K562 (cell line): ENCODE measurements at regions not wholly inside any gene's neighbourhood (a gene's known extent, or its start where the extent isn't known, plus 50 kb on each side); places are given as distances from the start of the nearest gene placed in this dataset.

Experiments used
- BRF1 ChIP-seq: IDR thresholded peaks from 3 replicates; pipeline ENCODE4 v1.6.1; 2011; ENCODE audit warnings: borderline replicate concordance, mild to moderate bottlenecking; ENCODE audit not compliant: insufficient read length; ENCODE audit errors: extremely low read depth
- EHMT2 ChIP-seq: fragments of 450-650 bp; IDR thresholded peaks from 2 replicates; pipeline ENCODE4 v1.6.1; 2018; ENCODE audit warnings: antibody characterized with exemption
- EP400 ChIP-seq: fragments of 450-650 bp; IDR thresholded peaks from 2 replicates; pipeline ENCODE4 v1.6.1; 2017; ENCODE audit warnings: antibody characterized with exemption, mild to moderate bottlenecking, moderate library complexity
- HCFC1 ChIP-seq: IDR thresholded peaks from 2 replicates; pipeline ENCODE4 v1.6.1; 2012; ENCODE audit warnings: low read depth, low read length, improper control_type of control experiment
- MCM7 ChIP-seq, 2 experiments: fragments of 450-650 bp; IDR thresholded peaks; 2 replicates each; pipeline ENCODE4 v1.6.1; 2016 to 2018
- POU5F1 ChIP-seq: fragments of 150-350 bp; IDR thresholded peaks from 2 replicates; pipeline ENCODE4 v1.6.1; 2014; ENCODE audit warnings: borderline replicate concordance, low read length, low read depth, mild to moderate bottlenecking; ENCODE audit not compliant: partially characterized antibody
- PURB ChIP-seq: sonication (generic); formaldehyde crosslinking; IDR thresholded peaks from 2 replicates; pipeline ENCODE4 v1.9.0; 2021; ENCODE audit warnings: low read depth, mild to moderate bottlenecking, missing genetic modification reagents
- RFX5 ChIP-seq: IDR thresholded peaks from 2 replicates; pipeline ENCODE4 v1.6.1; 2011; ENCODE audit warnings: low read depth, mild to moderate bottlenecking, improper control_type of control experiment, low read length
- SIRT6 ChIP-seq: IDR thresholded peaks from one replicate; pipeline ENCODE4 v1.6.1; 2012; ENCODE audit warnings: low read depth, mild to moderate bottlenecking, control low read depth, inconsistent platforms, low read length, moderate library complexity
- SMARCA4 ChIP-seq: fragments of 450-650 bp; IDR thresholded peaks from 2 replicates; pipeline ENCODE4 v1.6.1; 2016
- TAL1 ChIP-seq: fragments of 450-650 bp; IDR thresholded peaks from 2 replicates; pipeline ENCODE4 v1.6.1; 2016; ENCODE audit warnings: mild to moderate bottlenecking
- TFAM ChIP-seq: fragments of 250-450 bp; sonication (Bioruptor Pico); conservative IDR thresholded peaks from 2 replicates; pipeline ENCODE4 v1.5.0; 2021; ENCODE audit warnings: mild to moderate bottlenecking, moderate library complexity
- THRAP3 ChIP-seq: fragments of 450-650 bp; IDR thresholded peaks from 2 replicates; pipeline ENCODE4 v1.6.1; 2016; ENCODE audit warnings: mild to moderate bottlenecking, inconsistent platforms, borderline replicate concordance
- TOE1 ChIP-seq, 2 experiments: fragments of 450-650 bp in 1 of 2; sonication (generic) in 1 of 2; formaldehyde crosslinking in 1 of 2; IDR thresholded peaks; 2 replicates each; pipeline versions ENCODE4 v1.7.1 to v1.8.0; 2016 to 2022; ENCODE audit warnings: borderline replicate concordance in 2 of 2, mild to moderate bottlenecking in 2 of 2, antibody characterized with exemption in 1 of 2, inconsistent platforms in 1 of 2, low read depth in 1 of 2, missing genetic modification reagents in 1 of 2, moderate library complexity in 1 of 2
- ZFP30 ChIP-seq: fragments of 250-450 bp; sonication (Bioruptor Pico); IDR thresholded peaks from 2 replicates; pipeline ENCODE4 v1.8.0; 2022; ENCODE audit warnings: moderate library complexity, mild to moderate bottlenecking, inconsistent platforms, borderline replicate concordance
- ZNF282 ChIP-seq: sonication (generic); formaldehyde crosslinking; IDR thresholded peaks from 2 replicates; pipeline ENCODE4 v1.8.1; 2023; ENCODE audit warnings: missing genetic modification reagents
- ZNF347 ChIP-seq: fragments of 450-650 bp; formaldehyde crosslinking; IDR thresholded peaks from 2 replicates; pipeline ENCODE4 v1.4.0; 2020; ENCODE audit warnings: low read depth, mild to moderate bottlenecking, moderate library complexity
- ZZZ3 ChIP-seq: fragments of 450-650 bp; IDR thresholded peaks from 2 replicates; pipeline ENCODE4 v1.6.1; 2016; ENCODE audit warnings: antibody characterized with exemption, mild to moderate bottlenecking, moderate library complexity
- TF ChIP-seq, protein P1 (sequence below): fragments of 250-450 bp; sonication (Bioruptor Pico); IDR thresholded peaks from 2 replicates; pipeline ENCODE4 v1.8.0; 2022; ENCODE audit warnings: moderate library complexity, mild to moderate bottlenecking, inconsistent platforms
- TF ChIP-seq, protein P2 (sequence below): sonication (generic); formaldehyde crosslinking; IDR thresholded peaks from 2 replicates; pipeline ENCODE4 v1.8.0; 2022; ENCODE audit warnings: missing genetic modification reagents, mild to moderate bottlenecking, borderline replicate concordance
- TF ChIP-seq, protein P3 (sequence below): fragments of 450-650 bp; IDR thresholded peaks from 2 replicates; pipeline ENCODE4 v1.6.1; 2017; ENCODE audit warnings: antibody characterized with exemption, mild to moderate bottlenecking
- TF ChIP-seq, protein P4 (sequence below): fragments of 200-800 bp; sonication (Bioruptor generic); IDR thresholded peaks from 2 replicates; pipeline ENCODE4 v1.6.1; 2017; ENCODE audit warnings: missing genetic modification characterization, missing compliant biosample characterization

DNA sequence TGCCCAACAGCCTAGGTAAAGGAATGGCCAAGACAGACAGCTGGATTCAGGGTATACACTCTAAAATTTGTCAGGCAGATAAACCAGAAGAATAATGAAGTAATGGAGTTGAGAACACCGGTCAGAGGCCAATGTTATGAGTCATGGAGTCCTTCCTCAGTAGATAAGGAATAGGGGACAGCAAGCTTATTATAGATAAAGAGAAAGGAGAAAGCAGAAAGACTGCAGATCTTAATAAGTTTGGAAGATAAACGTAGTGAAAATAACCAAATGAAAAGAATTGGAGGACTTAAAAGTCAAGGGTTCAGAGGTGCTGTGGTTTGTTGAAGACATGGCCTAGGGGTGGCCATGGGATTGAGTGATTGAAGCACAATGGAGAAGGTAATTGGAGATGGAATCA lies 63.5 kb upstream of the NFE2L2 start (continued):
- TF ChIP-seq, protein P1, sequence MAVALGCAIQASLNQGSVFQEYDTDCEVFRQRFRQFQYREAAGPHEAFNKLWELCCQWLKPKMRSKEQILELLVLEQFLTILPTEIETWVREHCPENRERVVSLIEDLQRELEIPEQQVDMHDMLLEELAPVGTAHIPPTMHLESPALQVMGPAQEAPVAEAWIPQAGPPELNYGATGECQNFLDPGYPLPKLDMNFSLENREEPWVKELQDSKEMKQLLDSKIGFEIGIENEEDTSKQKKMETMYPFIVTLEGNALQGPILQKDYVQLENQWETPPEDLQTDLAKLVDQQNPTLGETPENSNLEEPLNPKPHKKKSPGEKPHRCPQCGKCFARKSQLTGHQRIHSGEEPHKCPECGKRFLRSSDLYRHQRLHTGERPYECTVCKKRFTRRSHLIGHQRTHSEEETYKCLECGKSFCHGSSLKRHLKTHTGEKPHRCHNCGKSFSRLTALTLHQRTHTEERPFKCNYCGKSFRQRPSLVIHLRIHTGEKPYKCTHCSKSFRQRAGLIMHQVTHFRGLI: no peak
- peak; percentile 85 for TF ChIP-seq SMARCA4
- no peak for TF ChIP-seq TOE1 (IDR thresholded peaks at IDR 0.05; ENCODE audit: borderline replicate concordance)
- TF ChIP-seq TOE1 (CRISPR knock-in tag; IDR thresholded peaks at IDR 0.05; ENCODE audit: borderline replicate concordance, low read depth): no peak
- TF ChIP-seq ZFP30 (CRISPR knock-in tag): no peak
- TF ChIP-seq ZZZ3: no peak
- TF ChIP-seq POU5F1: no peak
- peak; percentile 70 for TF ChIP-seq TAL1
- no peak for TF ChIP-seq SIRT6
- TF ChIP-seq, protein P2, sequence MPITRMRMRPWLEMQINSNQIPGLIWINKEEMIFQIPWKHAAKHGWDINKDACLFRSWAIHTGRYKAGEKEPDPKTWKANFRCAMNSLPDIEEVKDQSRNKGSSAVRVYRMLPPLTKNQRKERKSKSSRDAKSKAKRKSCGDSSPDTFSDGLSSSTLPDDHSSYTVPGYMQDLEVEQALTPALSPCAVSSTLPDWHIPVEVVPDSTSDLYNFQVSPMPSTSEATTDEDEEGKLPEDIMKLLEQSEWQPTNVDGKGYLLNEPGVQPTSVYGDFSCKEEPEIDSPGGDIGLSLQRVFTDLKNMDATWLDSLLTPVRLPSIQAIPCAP (CRISPR knock-in tag): no peak
- TF ChIP-seq ZNF282 (CRISPR knock-in tag): no peak
- no peak for TF ChIP-seq MCM7 (IDR thresholded peaks at IDR 0.05)
- 0 out of 2 replicates have a peak, but pooled peaks have one; percentile 33 for TF ChIP-seq EP400
- TF ChIP-seq, protein P3, sequence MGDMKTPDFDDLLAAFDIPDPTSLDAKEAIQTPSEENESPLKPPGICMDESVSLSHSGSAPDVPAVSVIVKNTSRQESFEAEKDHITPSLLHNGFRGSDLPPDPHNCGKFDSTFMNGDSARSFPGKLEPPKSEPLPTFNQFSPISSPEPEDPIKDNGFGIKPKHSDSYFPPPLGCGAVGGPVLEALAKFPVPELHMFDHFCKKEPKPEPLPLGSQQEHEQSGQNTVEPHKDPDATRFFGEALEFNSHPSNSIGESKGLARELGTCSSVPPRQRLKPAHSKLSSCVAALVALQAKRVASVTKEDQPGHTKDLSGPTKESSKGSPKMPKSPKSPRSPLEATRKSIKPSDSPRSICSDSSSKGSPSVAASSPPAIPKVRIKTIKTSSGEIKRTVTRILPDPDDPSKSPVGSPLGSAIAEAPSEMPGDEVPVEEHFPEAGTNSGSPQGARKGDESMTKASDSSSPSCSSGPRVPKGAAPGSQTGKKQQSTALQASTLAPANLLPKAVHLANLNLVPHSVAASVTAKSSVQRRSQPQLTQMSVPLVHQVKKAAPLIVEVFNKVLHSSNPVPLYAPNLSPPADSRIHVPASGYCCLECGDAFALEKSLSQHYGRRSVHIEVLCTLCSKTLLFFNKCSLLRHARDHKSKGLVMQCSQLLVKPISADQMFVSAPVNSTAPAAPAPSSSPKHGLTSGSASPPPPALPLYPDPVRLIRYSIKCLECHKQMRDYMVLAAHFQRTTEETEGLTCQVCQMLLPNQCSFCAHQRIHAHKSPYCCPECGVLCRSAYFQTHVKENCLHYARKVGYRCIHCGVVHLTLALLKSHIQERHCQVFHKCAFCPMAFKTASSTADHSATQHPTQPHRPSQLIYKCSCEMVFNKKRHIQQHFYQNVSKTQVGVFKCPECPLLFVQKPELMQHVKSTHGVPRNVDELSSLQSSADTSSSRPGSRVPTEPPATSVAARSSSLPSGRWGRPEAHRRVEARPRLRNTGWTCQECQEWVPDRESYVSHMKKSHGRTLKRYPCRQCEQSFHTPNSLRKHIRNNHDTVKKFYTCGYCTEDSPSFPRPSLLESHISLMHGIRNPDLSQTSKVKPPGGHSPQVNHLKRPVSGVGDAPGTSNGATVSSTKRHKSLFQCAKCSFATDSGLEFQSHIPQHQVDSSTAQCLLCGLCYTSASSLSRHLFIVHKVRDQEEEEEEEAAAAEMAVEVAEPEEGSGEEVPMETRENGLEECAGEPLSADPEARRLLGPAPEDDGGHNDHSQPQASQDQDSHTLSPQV: no peak
- TF ChIP-seq TFAM (CRISPR knock-in tag): no peak
- no peak for TF ChIP-seq PURB (CRISPR knock-in tag)
- no peak for TF ChIP-seq RFX5
- TF ChIP-seq HCFC1: no peak
- TF ChIP-seq EHMT2: 0 out of 2 replicates have a peak, but pooled peaks have one; percentile 18
- TF ChIP-seq ZNF347: no peak
- TF ChIP-seq, protein P4, sequence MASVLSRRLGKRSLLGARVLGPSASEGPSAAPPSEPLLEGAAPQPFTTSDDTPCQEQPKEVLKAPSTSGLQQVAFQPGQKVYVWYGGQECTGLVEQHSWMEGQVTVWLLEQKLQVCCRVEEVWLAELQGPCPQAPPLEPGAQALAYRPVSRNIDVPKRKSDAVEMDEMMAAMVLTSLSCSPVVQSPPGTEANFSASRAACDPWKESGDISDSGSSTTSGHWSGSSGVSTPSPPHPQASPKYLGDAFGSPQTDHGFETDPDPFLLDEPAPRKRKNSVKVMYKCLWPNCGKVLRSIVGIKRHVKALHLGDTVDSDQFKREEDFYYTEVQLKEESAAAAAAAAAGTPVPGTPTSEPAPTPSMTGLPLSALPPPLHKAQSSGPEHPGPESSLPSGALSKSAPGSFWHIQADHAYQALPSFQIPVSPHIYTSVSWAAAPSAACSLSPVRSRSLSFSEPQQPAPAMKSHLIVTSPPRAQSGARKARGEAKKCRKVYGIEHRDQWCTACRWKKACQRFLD (CRISPR knock-in tag): no peak
- TF ChIP-seq THRAP3: no peak
- TF ChIP-seq BRF1: no peak
